ENCODE measurements at regions not wholly inside any gene's neighbourhood (a gene's known extent, or its start where the extent isn't known, plus 50 kb on each side); places are given as distances from the start of the nearest gene placed in this dataset.
A peak's percentile ranks its signal among the peaks of the same experiment; 100 is the strongest.

- H3K4me1 ChIP-seq = no peaks in the 10 kb centered on the region
- WGBS, 2 donors = 60 to 65% methylated on average over 6 of the region's 6 CpGs
- intact Hi-C loops (cut with DNase I) = no loop called here
- H3K4me3 ChIP-seq = no peak overlapping the region
- DNase-seq (peak in 3 of 6 donors; percentile 25 to 62 (median 47)), ATAC-seq (peak; percentile 58 to 86 (median 75)), FAIRE-seq (no peak)
- H3K27me3 ChIP-seq = no peaks in the 10 kb centered on the region
- H3K27ac ChIP-seq = no peak overlapping the region
- TF ChIP-seq CTCF (IDR thresholded peaks at IDR 0.05) = no peak
- no peaks in the 10 kb centered on the region for H3K9me3 ChIP-seq
- H3K36me3 ChIP-seq = no peaks in the 10 kb centered on the region
Measured at GRCh38 chr5:115072266-115073064, 97.2 kb downstream of the TRIM36 start.

GRCh38 chr5:115070737-115071136 lies 99.0 kb downstream of the TRIM36 start:
- no peaks in the 10 kb centered on the region for H3K9me3 ChIP-seq
- no peak overlapping the region for H3K4me3 ChIP-seq
- ATAC-seq = no peak
- no peaks in the 10 kb centered on the region for H3K36me3 ChIP-seq
- 75 to 78% methylated on average over 3 of the region's 3 CpGs for WGBS, 2 donors
- no peak for FAIRE-seq
- no peak for TF ChIP-seq CTCF (IDR thresholded peaks at IDR 0.05)
- intact Hi-C loops (cut with DNase I) = no loop called here
- no peaks in the 10 kb centered on the region for H3K4me1 ChIP-seq
- H3K27ac ChIP-seq = no peak overlapping the region
- no peak for DNase-seq
- H3K27me3 ChIP-seq = no peaks in the 10 kb centered on the region

GRCh38 chr5:115069087-115069968 lies 100.4 kb downstream of the TRIM36 start:
- FAIRE-seq = no peak
- no peaks in the 10 kb centered on the region for H3K36me3 ChIP-seq
- no peaks in the 10 kb centered on the region for H3K27me3 ChIP-seq
- intact Hi-C loops (cut with DNase I) = no loop called here
- H3K27ac ChIP-seq = no peak overlapping the region
- peak in 3 of 6 donors; percentile 18 to 47 (median 27) for DNase-seq
- no peak overlapping the region for H3K4me3 ChIP-seq
- TF ChIP-seq CTCF (IDR thresholded peaks at IDR 0.05) = peak in 3 of 4 donors; percentile 29 to 61 (median 36)
- H3K4me1 ChIP-seq = no peaks in the 10 kb centered on the region
- 54 to 60% methylated on average over 3 of the region's 3 CpGs for WGBS, 2 donors
- no peaks in the 10 kb centered on the region for H3K9me3 ChIP-seq
- peak; percentile 72 to 84 (median 82) for ATAC-seq

- ATAC-seq (peak; percentile 31 to 55 (median 42)), FAIRE-seq (no peak), DNase-seq (peak in 2 of 6 donors; percentile 3 to 35)
- Histone ChIP-seq H3K9me3 (no peaks in the 10 kb centered on the region), H3K27ac (no peak overlapping the region), H3K4me3 (no peak overlapping the region), H3K27me3 (no peaks in the 10 kb centered on the region), H3K36me3 (no peaks in the 10 kb centered on the region), H3K4me1 (no peaks in the 10 kb centered on the region)
- no peak for TF ChIP-seq CTCF (IDR thresholded peaks at IDR 0.05)
- 71 to 75% methylated on average over 14 of the region's 14 CpGs for WGBS, 2 donors
- intact Hi-C loops (cut with DNase I) = no loop called here
Measured at GRCh38 chr5:115068239-115069086, 101.2 kb downstream of the TRIM36 start.
